Kidney (tissue), 13 donors: ENCODE measurements at regions not wholly inside any gene's neighbourhood (a gene's known extent, or its start where the extent isn't known, plus 50 kb on each side); places are given as distances from the start of the nearest gene placed in this dataset.

Experiments used
- DNase-seq, 5 donors: peaks; one replicate each; pipeline ENCODE4 v3.0.0-alpha.2; 2013 to 2020
- FAIRE-seq: peaks from 2 replicates; lab custom pipeline; 2012; peaks lifted over from hg19 to GRCh38; lab: Jason Lieb, UNC
- H3K27ac ChIP-seq, 2 donors: one replicate each; pipeline ENCODE4 v1.7.0; 2013; ENCODE audit warnings: low read depth in 2 of 2, low read length in 2 of 2, inconsistent platforms in 1 of 2
- H3K27me3 ChIP-seq: one replicate; pipeline ENCODE4 v1.7.1; 2013; ENCODE audit warnings: low read length, inconsistent platforms; ENCODE audit not compliant: control insufficient read depth, insufficient read depth
- H3K36me3 ChIP-seq, 3 donors: one replicate each; pipeline versions ENCODE4 v1.7.0 to v1.7.1; 2013; ENCODE audit warnings: low read length in 3 of 3, control low read depth in 1 of 3, inconsistent platforms in 1 of 3; ENCODE audit not compliant: insufficient read depth in 3 of 3, control insufficient read depth in 2 of 3
- H3K4me1 ChIP-seq, 3 donors: one replicate each; pipeline versions ENCODE4 v1.7.0 to v1.7.1; 2013; ENCODE audit warnings: low read length in 3 of 3, inconsistent platforms in 1 of 3, low read depth in 1 of 3; ENCODE audit not compliant: control insufficient read depth in 2 of 3, insufficient read depth in 2 of 3
- H3K4me3 ChIP-seq, 3 donors: one replicate each; pipeline versions ENCODE4 v1.7.0 to v1.8.1; 2013; ENCODE audit warnings: low read length in 3 of 3, control low read depth in 1 of 3, inconsistent platforms in 1 of 3
- H3K9ac ChIP-seq, 3 donors: one replicate each; pipeline versions ENCODE4 v1.7.0 to v1.7.1; 2013; ENCODE audit warnings: low read length in 3 of 3, control low read depth in 1 of 3, inconsistent platforms in 1 of 3
- H3K9me3 ChIP-seq, 3 donors: one replicate each; pipeline versions ENCODE4 v1.7.0 to v1.7.1; 2013; ENCODE audit warnings: low read length in 3 of 3, control low read depth in 1 of 3, inconsistent platforms in 1 of 3; ENCODE audit not compliant: control insufficient read depth in 2 of 3, insufficient read depth in 1 of 3
- intact Hi-C: fragments of 100-400 bp; cut with DNase I; formaldehyde crosslinking; loops from one replicate; pipeline ENCODE4 v1.11.1; 2022
- TF ChIP-seq, protein P1 (sequence below): IDR thresholded peaks from 3 replicates; pipeline ENCODE4 v1.5.1; 2012; ENCODE audit warnings: mild to moderate bottlenecking, moderate library complexity, borderline replicate concordance; ENCODE audit not compliant: insufficient read depth; ENCODE audit errors: extremely low read depth
- donor health status: control.
- donor health status: control.
- donor health status: control.
- donor health status: control.
- donor health status: control.
- donor health status: DM: yes; HTN: yes; CAD: no.
- donor health status: Normal renal cell carcinoma (clear cell type).

DNA sequence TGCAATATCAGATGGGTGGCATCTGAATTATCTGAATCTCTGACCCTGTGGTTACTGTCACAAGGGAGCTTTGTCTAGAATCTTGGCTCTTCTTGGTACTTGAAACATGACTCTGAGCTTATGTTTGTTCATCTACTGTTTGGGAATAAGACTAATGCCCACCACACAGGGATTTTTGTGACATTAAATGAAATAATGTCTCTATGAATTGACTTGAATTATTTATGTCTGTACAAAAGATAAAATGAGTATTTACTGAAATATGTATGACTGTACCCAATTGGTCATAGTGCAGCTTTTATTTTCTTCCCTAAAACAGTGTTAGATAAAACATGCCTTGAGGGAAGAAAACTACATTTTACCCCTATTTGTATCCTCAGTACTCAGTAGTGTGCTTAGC, 87.9 kb upstream of the ZPLD1 start:
- TF ChIP-seq, protein P1, sequence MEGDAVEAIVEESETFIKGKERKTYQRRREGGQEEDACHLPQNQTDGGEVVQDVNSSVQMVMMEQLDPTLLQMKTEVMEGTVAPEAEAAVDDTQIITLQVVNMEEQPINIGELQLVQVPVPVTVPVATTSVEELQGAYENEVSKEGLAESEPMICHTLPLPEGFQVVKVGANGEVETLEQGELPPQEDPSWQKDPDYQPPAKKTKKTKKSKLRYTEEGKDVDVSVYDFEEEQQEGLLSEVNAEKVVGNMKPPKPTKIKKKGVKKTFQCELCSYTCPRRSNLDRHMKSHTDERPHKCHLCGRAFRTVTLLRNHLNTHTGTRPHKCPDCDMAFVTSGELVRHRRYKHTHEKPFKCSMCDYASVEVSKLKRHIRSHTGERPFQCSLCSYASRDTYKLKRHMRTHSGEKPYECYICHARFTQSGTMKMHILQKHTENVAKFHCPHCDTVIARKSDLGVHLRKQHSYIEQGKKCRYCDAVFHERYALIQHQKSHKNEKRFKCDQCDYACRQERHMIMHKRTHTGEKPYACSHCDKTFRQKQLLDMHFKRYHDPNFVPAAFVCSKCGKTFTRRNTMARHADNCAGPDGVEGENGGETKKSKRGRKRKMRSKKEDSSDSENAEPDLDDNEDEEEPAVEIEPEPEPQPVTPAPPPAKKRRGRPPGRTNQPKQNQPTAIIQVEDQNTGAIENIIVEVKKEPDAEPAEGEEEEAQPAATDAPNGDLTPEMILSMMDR: no peak
- no peak for FAIRE-seq
- intact Hi-C loops: no loop called here

DNA sequence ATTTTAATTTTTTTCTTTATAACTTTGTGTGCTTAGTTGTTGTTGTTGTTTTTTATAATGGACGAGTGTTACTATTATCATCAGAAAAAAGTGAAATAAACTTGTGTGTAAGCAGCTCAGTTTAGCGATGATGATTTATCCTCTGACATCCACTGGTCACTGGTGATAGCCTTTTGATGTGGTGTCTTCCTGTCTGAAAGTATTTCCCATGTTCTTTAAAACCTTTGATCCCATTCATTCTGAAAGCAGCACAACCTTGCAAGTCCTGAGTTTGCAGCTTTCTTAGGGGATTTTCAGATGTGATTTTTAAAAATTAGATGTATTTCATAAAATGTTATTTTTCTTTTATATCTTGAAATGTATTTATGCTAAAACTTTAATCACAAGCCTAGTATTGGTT, 85.9 kb upstream of the ZPLD1 start:
- no peak for FAIRE-seq
- H3K36me3 ChIP-seq: no peaks in the 10 kb centered on the region
- H3K27me3 ChIP-seq: no peaks in the 10 kb centered on the region
- TF ChIP-seq, protein P1: no peak
- no peak overlapping the region for H3K4me3 ChIP-seq
- DNase-seq: no peak
- no peaks in the 10 kb centered on the region for H3K9me3 ChIP-seq
- no peaks in the 10 kb centered on the region for H3K4me1 ChIP-seq
- no peak overlapping the region for H3K9ac ChIP-seq
- intact Hi-C loops: no loop called here
- no peak overlapping the region for H3K27ac ChIP-seq

More for the DNA sequence above, 87.9 kb upstream of the ZPLD1 start:
- Histone ChIP-seq H3K27ac (no peak overlapping the region), H3K4me1 (no peaks in the 10 kb centered on the region), H3K4me3 (no peak overlapping the region), H3K9ac (no peak overlapping the region), H3K27me3 (no peaks in the 10 kb centered on the region), H3K9me3 (no peaks in the 10 kb centered on the region), H3K36me3 (no peaks in the 10 kb centered on the region)
- DNase-seq: no peak

DNA sequence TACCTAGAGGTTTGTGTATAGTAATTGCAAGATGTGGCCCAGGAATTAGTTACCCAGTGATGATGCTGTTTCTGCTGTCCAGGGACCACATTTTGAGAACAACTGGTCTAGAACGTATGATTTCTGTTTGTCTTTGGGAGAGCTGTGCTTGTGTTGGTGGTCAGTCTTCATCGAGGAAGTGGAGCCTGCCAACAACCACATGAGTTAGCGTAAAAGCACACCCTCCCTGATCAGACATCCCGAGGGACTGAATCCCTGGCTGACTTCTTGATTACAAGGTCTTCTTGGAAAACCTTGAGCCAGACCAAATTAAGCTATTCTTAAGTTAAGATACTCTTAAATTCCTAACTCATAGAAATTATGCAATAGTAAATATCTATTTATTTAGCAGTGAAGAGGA, 81.7 kb upstream of the ZPLD1 start:
- no peaks in the 10 kb centered on the region for H3K36me3 ChIP-seq
- H3K27me3 ChIP-seq: no peaks in the 10 kb centered on the region
- H3K9ac ChIP-seq: no peak overlapping the region
- no peak overlapping the region for H3K27ac ChIP-seq
- H3K9me3 ChIP-seq: no peaks in the 10 kb centered on the region
- DNase-seq: no peak
- no peak overlapping the region for H3K4me3 ChIP-seq
- TF ChIP-seq, protein P1: no peak
- H3K4me1 ChIP-seq: no peaks in the 10 kb centered on the region
- intact Hi-C loops: no loop called here
- FAIRE-seq: no peak

DNA sequence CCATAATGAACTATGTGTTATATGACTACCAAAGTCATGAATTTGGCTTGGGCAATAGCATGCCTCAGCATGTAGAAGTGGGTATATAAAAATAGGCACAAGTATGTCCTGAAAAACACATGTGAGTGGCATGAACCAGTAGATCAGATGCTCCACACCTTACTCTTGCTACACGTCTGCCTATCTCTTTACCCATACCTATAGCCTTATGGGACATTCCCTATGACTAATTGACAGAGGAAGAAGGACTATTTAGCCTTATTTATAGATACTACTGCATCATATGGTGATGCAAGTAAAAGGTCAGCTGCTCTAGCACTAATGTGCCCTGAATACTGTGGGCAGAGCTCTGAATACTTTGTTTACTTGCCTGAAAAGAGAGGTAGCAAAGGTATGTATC, 81.0 kb upstream of the ZPLD1 start:
- Histone ChIP-seq H3K4me3 (no peak overlapping the region), H3K4me1 (no peaks in the 10 kb centered on the region), H3K27ac (no peak overlapping the region), H3K27me3 (no peaks in the 10 kb centered on the region), H3K36me3 (no peaks in the 10 kb centered on the region), H3K9me3 (no peaks in the 10 kb centered on the region), H3K9ac (no peak overlapping the region)
- intact Hi-C loops: no loop called here
- TF ChIP-seq, protein P1: no peak
- DNase-seq: no peak
- FAIRE-seq: no peak
